Fibroblast of lung (primary cell): ENCODE measurements at regions not wholly inside any gene's neighbourhood (a gene's known extent, or its start where the extent isn't known, plus 50 kb on each side); places are given as distances from the start of the nearest gene placed in this dataset.

Source experiments
- DNase-seq, 2 donors: peaks; one replicate each; pipeline versions ENCODE4 v3.0.0 to v3.0.0-alpha.2; 2010; ENCODE audit warnings: low read depth in 2 of 2
- H2AFZ ChIP-seq: 2 replicates; pipeline ENCODE4 v1.5.1; 2012; ENCODE audit warnings: low read length, control low read depth, inconsistent platforms
- H3K27ac ChIP-seq: 2 replicates; pipeline ENCODE4 v1.5.1; 2011; ENCODE audit warnings: low read length, control low read depth; ENCODE audit not compliant: insufficient read depth
- H3K27me3 ChIP-seq: 2 replicates; pipeline ENCODE4 v1.5.1; 2011; ENCODE audit warnings: mild to moderate bottlenecking, low read length; ENCODE audit not compliant: control insufficient read depth, insufficient read depth
- H3K36me3 ChIP-seq: 2 replicates; pipeline ENCODE4 v1.5.1; 2011; ENCODE audit warnings: low read length; ENCODE audit not compliant: control insufficient read depth, insufficient read depth
- H3K4me1 ChIP-seq: 2 replicates; pipeline ENCODE4 v1.5.1; 2011; ENCODE audit warnings: low read length; ENCODE audit not compliant: control insufficient read depth, insufficient read depth; ENCODE audit errors: extremely low read depth
- H3K4me2 ChIP-seq: 2 replicates; pipeline ENCODE4 v1.5.1; 2011; ENCODE audit warnings: low read length, control low read depth; ENCODE audit not compliant: insufficient read depth; ENCODE audit errors: extremely low read depth
- H3K4me3 ChIP-seq, 4 experiments: fragments of 200-600 bp in 1 of 4; sonication (generic) in 1 of 4; replicated peaks in 1 of 4; 2 replicates each; pipeline ENCODE4 v1.5.1; 2011 to 2016; ENCODE audit warnings: low read length in 4 of 4, low read depth in 3 of 4, mild to moderate bottlenecking in 3 of 4, control low read depth in 2 of 4, inconsistent platforms in 1 of 4, mixed read lengths in 1 of 4; ENCODE audit not compliant: insufficient read depth in 1 of 4; ENCODE audit errors: control extremely low read depth in 1 of 4
- H3K79me2 ChIP-seq: 2 replicates; pipeline ENCODE4 v1.5.1; 2012; ENCODE audit warnings: mild to moderate bottlenecking, low read length, inconsistent platforms; ENCODE audit not compliant: control insufficient read depth, insufficient read depth
- H3K9ac ChIP-seq: 2 replicates; pipeline ENCODE4 v1.5.1; 2011; ENCODE audit warnings: mild to moderate bottlenecking, low read length, control low read depth; ENCODE audit not compliant: insufficient read depth
- H3K9me3 ChIP-seq: 2 replicates; pipeline ENCODE4 v1.5.1; 2012; ENCODE audit warnings: low read depth, low read length; ENCODE audit not compliant: control insufficient read depth, insufficient read depth
- H4K20me1 ChIP-seq: 2 replicates; pipeline ENCODE4 v1.5.1; 2011; ENCODE audit warnings: low read length; ENCODE audit not compliant: control insufficient read depth, insufficient read depth; ENCODE audit errors: extremely low read depth
- EZH2 ChIP-seq: IDR thresholded peaks from 2 replicates; pipeline ENCODE4 v1.5.1; 2012; ENCODE audit warnings: low read length, control low read depth, mild to moderate bottlenecking; ENCODE audit errors: missing control alignments
- TF ChIP-seq, protein P1 (sequence below), 2 donors: IDR thresholded peaks in 1 of 2; conservative IDR thresholded peaks in 1 of 2; 1 replicate in 1 of 2; 2 replicates in 1 of 2; pipeline ENCODE4 v1.5.1; 2011 to 2012; ENCODE audit warnings: low read length in 2 of 2, control low read depth in 1 of 2, inconsistent platforms in 1 of 2, low read depth in 1 of 2, mild to moderate bottlenecking in 1 of 2

DNA sequence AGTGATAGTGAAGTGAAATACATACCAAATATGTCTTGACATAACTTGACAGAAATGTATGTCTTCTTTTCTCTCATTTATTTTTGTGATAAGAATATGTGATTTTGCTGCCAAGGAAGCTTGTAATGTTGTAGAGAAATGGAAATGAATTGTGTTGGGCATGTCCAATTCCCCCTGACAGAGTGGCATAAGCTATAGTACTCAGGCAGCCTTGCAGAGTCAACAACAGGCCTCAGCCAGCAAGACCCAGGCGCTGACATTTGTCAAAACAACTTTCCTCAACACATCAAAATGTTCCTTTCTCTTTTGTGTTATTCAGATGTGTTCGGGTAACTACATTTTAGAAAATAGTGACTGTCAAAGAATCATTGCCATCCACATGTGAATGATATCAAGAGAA is 538.1 kb upstream of the ATP11B start:
- Histone ChIP-seq H2AFZ (no peak overlapping the region), H3K4me2 (no peak overlapping the region), H3K79me2 (no peaks in the 10 kb centered on the region), H3K9ac (no peak overlapping the region), H3K36me3 (no peaks in the 10 kb centered on the region), H3K27ac (no peak overlapping the region), H3K9me3 (no peaks in the 10 kb centered on the region), H3K4me1 (no peaks in the 10 kb centered on the region), H4K20me1 (no peaks in the 10 kb centered on the region), H3K4me3 (no peak overlapping the region), H3K27me3 (no peaks in the 10 kb centered on the region)
- DNase-seq = no peak
- TF ChIP-seq, protein P1, sequence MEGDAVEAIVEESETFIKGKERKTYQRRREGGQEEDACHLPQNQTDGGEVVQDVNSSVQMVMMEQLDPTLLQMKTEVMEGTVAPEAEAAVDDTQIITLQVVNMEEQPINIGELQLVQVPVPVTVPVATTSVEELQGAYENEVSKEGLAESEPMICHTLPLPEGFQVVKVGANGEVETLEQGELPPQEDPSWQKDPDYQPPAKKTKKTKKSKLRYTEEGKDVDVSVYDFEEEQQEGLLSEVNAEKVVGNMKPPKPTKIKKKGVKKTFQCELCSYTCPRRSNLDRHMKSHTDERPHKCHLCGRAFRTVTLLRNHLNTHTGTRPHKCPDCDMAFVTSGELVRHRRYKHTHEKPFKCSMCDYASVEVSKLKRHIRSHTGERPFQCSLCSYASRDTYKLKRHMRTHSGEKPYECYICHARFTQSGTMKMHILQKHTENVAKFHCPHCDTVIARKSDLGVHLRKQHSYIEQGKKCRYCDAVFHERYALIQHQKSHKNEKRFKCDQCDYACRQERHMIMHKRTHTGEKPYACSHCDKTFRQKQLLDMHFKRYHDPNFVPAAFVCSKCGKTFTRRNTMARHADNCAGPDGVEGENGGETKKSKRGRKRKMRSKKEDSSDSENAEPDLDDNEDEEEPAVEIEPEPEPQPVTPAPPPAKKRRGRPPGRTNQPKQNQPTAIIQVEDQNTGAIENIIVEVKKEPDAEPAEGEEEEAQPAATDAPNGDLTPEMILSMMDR (conservative IDR thresholded peaks at IDR 0.05 in 1 of 2, IDR thresholded peaks at IDR 0.05 in 1 of 2; ENCODE audit: low read depth in 1 of 2, low read length in 2 of 2) = no peak
- TF ChIP-seq EZH2 = no peak

- Histone ChIP-seq H3K79me2 (no peaks in the 10 kb centered on the region), H3K36me3 (no peaks in the 10 kb centered on the region), H3K27me3 (no peaks in the 10 kb centered on the region), H3K9ac (no peak overlapping the region), H3K9me3 (no peaks in the 10 kb centered on the region), H3K4me2 (no peak overlapping the region), H3K4me1 (no peaks in the 10 kb centered on the region), H2AFZ (no peak overlapping the region), H4K20me1 (no peaks in the 10 kb centered on the region), H3K27ac (no peak overlapping the region), H3K4me3 (no peak overlapping the region)
- DNase-seq = peak in 1 of 2 donors; percentile 68
- TF ChIP-seq EZH2 = no peak
These were observed 535.9 kb upstream of the ATP11B start for GRCh38 chr3:182257361-182257760.

DNA sequence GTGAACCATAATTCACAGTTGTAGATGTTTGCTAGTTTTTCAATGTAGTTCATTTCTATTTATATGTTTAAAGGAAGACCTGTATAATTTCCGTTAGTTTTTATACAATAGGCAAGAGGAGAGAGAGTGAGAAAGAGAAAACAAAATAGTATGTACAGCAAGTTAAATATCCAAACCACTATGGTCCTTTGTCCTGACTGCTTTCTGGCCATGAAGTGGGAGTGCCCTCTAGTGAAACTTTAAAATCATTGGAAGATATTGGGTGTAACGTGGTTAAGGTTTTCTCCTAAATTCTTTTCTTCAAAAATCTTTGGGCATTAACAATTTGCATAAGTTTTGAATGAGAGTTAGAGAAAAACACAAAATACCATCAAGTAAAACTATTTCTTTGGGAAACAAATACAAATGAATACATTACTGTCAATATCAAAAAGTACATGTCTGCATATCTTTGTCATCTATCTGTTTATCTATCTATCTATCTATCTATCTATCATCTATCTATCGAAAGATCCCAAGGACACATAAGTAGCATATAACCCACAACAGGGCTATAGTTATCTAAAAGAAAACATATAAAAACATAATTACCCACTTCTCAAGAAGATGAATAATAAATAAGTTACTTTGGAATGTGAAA is 534.6 kb upstream of the ATP11B start:
- H3K27me3 ChIP-seq = no peaks in the 10 kb centered on the region
- H3K4me2 ChIP-seq = no peak overlapping the region
- no peaks in the 10 kb centered on the region for H3K36me3 ChIP-seq
- no peaks in the 10 kb centered on the region for H4K20me1 ChIP-seq
- no peak overlapping the region for H3K4me3 ChIP-seq
- H3K9me3 ChIP-seq = no peaks in the 10 kb centered on the region
- no peak overlapping the region for H3K27ac ChIP-seq
- H3K4me1 ChIP-seq = no peaks in the 10 kb centered on the region
- TF ChIP-seq, protein P1 (conservative IDR thresholded peaks at IDR 0.05 in 1 of 2, IDR thresholded peaks at IDR 0.05 in 1 of 2; ENCODE audit: low read depth in 1 of 2, low read length in 2 of 2) = peak; percentile 47 to 64
- no peak for TF ChIP-seq EZH2
- no peak overlapping the region for H2AFZ ChIP-seq
- no peaks in the 10 kb centered on the region for H3K79me2 ChIP-seq
- no peak overlapping the region for H3K9ac ChIP-seq
- peak; percentile 58 to 66 for DNase-seq
